Right lobe of liver (tissue), 6 donors: ENCODE measurements at regions not wholly inside any gene's neighbourhood (a gene's known extent, or its start where the extent isn't known, plus 50 kb on each side); places are given as distances from the start of the nearest gene placed in this dataset.

Experiments used
- ATAC-seq, 4 donors: fragments of 200-7000 bp; cut with Tn5 transposase; one replicate each; pipeline ENCODE4 v1.9.1; 2020; ENCODE audit warnings: mild to moderate bottlenecking in 4 of 4, moderate library complexity in 4 of 4
- DNase-seq, 3 donors: peaks; one replicate each; pipeline ENCODE4 v3.0.0-alpha.2; 2020
- H3K27ac ChIP-seq, 3 donors: fragments of 200-600 bp; one replicate each; pipeline ENCODE4 v1.8.0; 2022
- H3K27me3 ChIP-seq, 2 donors: fragments of 200-600 bp; one replicate each; pipeline ENCODE4 v1.8.0; 2022
- H3K36me3 ChIP-seq, 4 donors: fragments of 200-600 bp; sonication (generic) in 1 of 4; one replicate each; pipeline versions ENCODE4 v1.5.1 to v1.8.0; 2017 to 2022; ENCODE audit warnings: control low read depth in 1 of 4
- H3K4me1 ChIP-seq, 4 donors: fragments of 200-600 bp; sonication (generic) in 1 of 4; one replicate each; pipeline versions ENCODE4 v1.5.1 to v1.8.0; 2017 to 2022; ENCODE audit warnings: control low read depth in 1 of 4
- H3K4me3 ChIP-seq, 3 donors: fragments of 200-600 bp; one replicate each; pipeline ENCODE4 v1.8.0; 2022
- H3K9me3 ChIP-seq, 4 donors: fragments of 200-600 bp; sonication (generic) in 1 of 4; one replicate each; pipeline versions ENCODE4 v1.5.1 to v1.8.0; 2017 to 2022; ENCODE audit warnings: control low read depth in 1 of 4
- CTCF ChIP-seq, 4 donors: fragments of 200-600 bp in 3 of 4; fragments of 450-650 bp in 1 of 4; IDR thresholded peaks; one replicate each; pipeline versions ENCODE4 v1.5.1 to v1.8.0; 2016 to 2022; ENCODE audit warnings: antibody characterized with exemption in 4 of 4, mild to moderate bottlenecking in 2 of 4
- POLR2A ChIP-seq: fragments of 450-650 bp; IDR thresholded peaks from one replicate; pipeline ENCODE4 v1.6.1; 2017; ENCODE audit warnings: antibody characterized with exemption, mild to moderate bottlenecking
- WGBS: methylation state at CpG from one replicate; pipeline ENCODE4 v1.1.6; 2018; ENCODE audit warnings: low coverage, low lambda C conversion rate; ENCODE audit not compliant: insufficient coverage; ENCODE audit errors: missing lambda C conversion rate; 5-methylcytosine and 5-hydroxymethylcytosine counted together
- intact Hi-C, 2 donors: fragments of 100-400 bp; cut with DNase I; formaldehyde crosslinking; loops; one replicate each; pipeline versions ENCODE4 v1.11.2 to v1.14.1; 2022
- donor health status: DM: no; HTN: yes; CAD: no.
- donor health status: DM: no; HTN: no; CAD: no.
- donor health status: DM: no; HTN: no; CAD: no.
- donor health status: DM: no; HTN: yes; CAD: no.
- donor health status: DM: no; HTN: yes; CAD: no.

GRCh38 chr2:164430166-164430783 is 191.0 kb downstream of the GRB14 start:
- TF ChIP-seq CTCF (IDR thresholded peaks at IDR 0.05) (peak; percentile 37 to 65 (median 58)), POLR2A (no peak)
- 67% methylated on average over 3 of the region's 3 CpGs for WGBS
- no peak overlapping the region for H3K4me3 ChIP-seq
- no peaks in the 10 kb centered on the region for H3K36me3 ChIP-seq
- ATAC-seq (peak; percentile 70 to 77 (median 73)), DNase-seq (no peak)
- no peak overlapping the region for H3K27ac ChIP-seq
- H3K27me3 ChIP-seq: no peaks in the 10 kb centered on the region
- no peaks in the 10 kb centered on the region for H3K4me1 ChIP-seq
- no peaks in the 10 kb centered on the region for H3K9me3 ChIP-seq
- intact Hi-C loops: no loop called here

DNA sequence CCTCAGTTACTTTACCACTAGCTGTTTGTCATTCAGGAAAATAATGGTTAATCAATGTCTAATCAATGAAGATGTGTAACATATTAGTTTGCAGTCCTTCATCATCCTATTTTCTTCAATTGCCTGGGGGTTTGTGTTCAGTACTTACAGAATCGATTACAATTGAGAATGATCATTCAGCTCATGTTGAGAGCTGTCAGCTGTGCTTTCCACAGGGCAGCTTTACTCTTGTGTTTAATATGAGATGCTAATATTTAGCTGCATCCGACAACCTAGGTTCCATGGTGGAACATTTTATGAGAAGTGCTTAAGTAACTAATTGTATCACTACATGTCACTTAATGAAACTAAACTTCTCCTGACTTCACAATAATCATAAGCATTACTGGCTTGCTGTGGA is 191.9 kb downstream of the GRB14 start:
- Histone ChIP-seq H3K27me3 (peaks cover 0 to 5% of the 10 kb centered on the region in 2 donors), H3K9me3 (no peaks in the 10 kb centered on the region), H3K36me3 (no peaks in the 10 kb centered on the region), H3K4me3 (no peak overlapping the region), H3K27ac (no peak overlapping the region), H3K4me1 (no peaks in the 10 kb centered on the region)
- intact Hi-C loops: no loop called here
- 62% methylated on average over 2 of the region's 2 CpGs for WGBS
- no peak for TF ChIP-seq POLR2A
- DNase-seq (no peak), ATAC-seq (no peak)

GRCh38 chr2:164427111-164427510 is 194.2 kb downstream of the GRB14 start:
- intact Hi-C loops: no loop called here
- 74% methylated on average over 6 of the region's 7 CpGs for WGBS

GRCh38 chr2:164420787-164421186 is 200.5 kb downstream of the GRB14 start:
- WGBS: 83% methylated on average over 5 of the region's 5 CpGs
- Histone ChIP-seq H3K36me3 (no peaks in the 10 kb centered on the region), H3K27me3 (peaks cover 0 to 6% of the 10 kb centered on the region in 2 donors), H3K4me1 (no peaks in the 10 kb centered on the region), H3K9me3 (no peaks in the 10 kb centered on the region), H3K27ac (no peak overlapping the region), H3K4me3 (no peak overlapping the region)
- DNase-seq (no peak), ATAC-seq (no peak)
- TF ChIP-seq POLR2A (no peak), CTCF (IDR thresholded peaks at IDR 0.05) (no peak)
- intact Hi-C loops: no loop called here

More at GRCh38 chr2:164427111-164427510, 194.2 kb downstream of the GRB14 start:
- Histone ChIP-seq H3K9me3 (no peaks in the 10 kb centered on the region), H3K36me3 (no peaks in the 10 kb centered on the region), H3K27me3 (peaks cover 0 to 6% of the 10 kb centered on the region in 2 donors), H3K4me3 (no peak overlapping the region), H3K27ac (no peak overlapping the region), H3K4me1 (no peaks in the 10 kb centered on the region)
- no peak for DNase-seq
- TF ChIP-seq POLR2A (no peak), CTCF (IDR thresholded peaks at IDR 0.05) (no peak)
- no peak for ATAC-seq

- intact Hi-C loops: no loop called here
- no peak for DNase-seq
- TF ChIP-seq POLR2A (no peak), CTCF (IDR thresholded peaks at IDR 0.05) (no peak)
- H3K36me3 ChIP-seq: no peaks in the 10 kb centered on the region
- H3K4me1 ChIP-seq: no peaks in the 10 kb centered on the region
- 61% methylated on average over 2 of the region's 2 CpGs for WGBS
- no peak overlapping the region for H3K4me3 ChIP-seq
- no peaks in the 10 kb centered on the region for H3K9me3 ChIP-seq
- ATAC-seq: no peak
- no peaks in the 10 kb centered on the region for H3K27me3 ChIP-seq
- no peak overlapping the region for H3K27ac ChIP-seq
Observed at GRCh38 chr2:164412831-164413230, 208.5 kb downstream of the GRB14 start.
